NOMO-1 (cell line): ENCODE measurements at regions not wholly inside any gene's neighbourhood (a gene's known extent, or its start where the extent isn't known, plus 50 kb on each side); places are given as distances from the start of the nearest gene placed in this dataset.
"Not testable (repeated sequence)": the region's sequence is repeated elsewhere in the genome, so short reads cannot be mapped to it uniquely, and the experiment has no call there.

Experiments
- DNase-seq, 2 experiments: peaks; one replicate each; lab custom pipeline; 2025; ENCODE audit not compliant: unreplicated experiment in 2 of 2; lab: John Stamatoyannopoulos, UW

DNA sequence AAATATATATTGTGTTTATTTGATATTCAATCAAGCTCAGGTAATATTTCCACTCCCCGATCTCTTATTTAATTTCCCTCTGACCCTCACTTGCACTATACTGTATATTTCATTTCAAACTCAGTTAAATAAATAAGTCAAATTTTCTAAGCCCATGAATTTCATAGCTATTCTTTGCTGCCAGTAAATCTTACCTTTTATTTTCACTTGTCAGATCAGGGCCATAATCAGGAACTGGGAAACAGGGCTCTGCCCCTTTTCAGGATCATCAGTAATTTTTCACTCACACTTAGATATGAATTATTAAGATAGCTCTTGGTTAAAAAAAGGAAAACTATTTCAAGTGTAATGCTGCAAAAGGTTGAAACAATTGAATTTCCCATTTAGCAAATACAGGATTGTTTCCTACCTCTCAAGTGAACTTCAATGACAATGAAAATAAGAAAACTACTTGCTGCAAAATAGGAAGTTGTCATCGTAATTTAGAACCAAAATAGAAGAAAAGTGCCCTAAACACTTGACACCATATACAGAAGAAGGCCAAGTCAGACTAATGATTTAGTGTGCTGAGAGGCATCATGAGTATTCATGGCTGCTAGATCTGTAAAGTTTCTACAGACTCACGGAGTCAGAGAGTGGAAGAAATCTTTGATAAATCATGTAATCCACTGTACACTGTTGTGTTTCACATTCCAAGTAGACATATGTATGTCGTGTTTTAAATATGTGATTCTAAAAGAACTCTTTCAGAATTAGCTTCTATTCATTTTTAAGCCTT, 316.8 kb upstream of the CNTN5 start:
- DNase-seq, result no peak

DNA sequence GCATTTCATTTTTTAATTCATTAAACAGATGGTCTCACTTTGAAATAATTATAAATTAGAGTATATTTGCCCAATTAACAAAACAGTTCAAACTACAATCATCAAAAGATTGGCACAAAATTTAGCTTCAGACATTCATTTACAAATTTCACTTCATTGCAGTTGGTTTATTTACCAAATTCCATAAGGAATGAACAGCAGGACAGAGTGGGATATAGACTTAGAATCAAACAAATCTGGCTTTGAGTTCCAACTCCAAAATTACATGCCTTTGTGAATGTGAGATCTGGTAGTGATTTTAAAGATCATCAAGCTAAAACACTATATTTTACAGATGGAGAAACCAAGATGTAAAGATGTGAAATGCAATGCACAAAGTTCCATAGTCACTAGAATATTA, 310.7 kb upstream of the CNTN5 start:
- DNase-seq, result no peak

DNA sequence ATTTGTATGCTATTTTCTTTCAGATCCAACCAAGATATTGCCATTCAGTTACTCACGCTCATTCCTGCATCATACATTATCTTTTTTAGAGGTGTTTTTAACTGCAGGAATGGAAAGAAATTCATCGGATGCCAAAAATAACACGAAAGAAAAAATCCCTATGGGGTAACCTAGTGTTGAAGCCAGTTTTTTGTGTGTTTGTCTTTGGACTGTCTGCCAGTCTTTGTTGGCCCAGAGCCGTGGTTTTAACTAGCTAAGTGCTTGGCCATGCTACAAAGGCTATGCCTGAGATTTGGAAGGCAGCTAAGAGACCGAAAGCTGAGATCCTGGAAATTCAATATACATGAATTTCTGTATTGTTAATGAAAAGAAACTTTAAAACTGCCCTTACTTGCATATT, 309.8 kb upstream of the CNTN5 start:
- no peak for DNase-seq

DNA sequence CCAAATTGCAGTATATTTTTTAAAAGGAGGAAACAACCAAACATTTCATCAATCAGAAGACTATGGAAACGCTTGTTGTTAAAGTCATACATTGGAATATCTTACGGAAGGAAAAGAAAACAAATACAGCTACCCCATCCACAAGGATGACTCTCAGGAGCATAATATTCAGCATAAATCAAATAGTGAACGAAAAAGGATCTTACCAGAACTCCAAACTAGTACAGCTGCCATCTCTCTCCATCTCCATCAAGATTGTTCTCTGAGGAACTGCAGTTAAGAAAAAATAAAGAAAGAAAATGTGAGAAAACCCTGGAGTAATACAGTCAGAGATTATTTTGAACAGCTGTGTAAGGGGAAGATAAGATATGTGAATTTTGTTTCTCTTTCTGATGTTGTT, 299.8 kb upstream of the CNTN5 start:
- DNase-seq, result no peak

DNA sequence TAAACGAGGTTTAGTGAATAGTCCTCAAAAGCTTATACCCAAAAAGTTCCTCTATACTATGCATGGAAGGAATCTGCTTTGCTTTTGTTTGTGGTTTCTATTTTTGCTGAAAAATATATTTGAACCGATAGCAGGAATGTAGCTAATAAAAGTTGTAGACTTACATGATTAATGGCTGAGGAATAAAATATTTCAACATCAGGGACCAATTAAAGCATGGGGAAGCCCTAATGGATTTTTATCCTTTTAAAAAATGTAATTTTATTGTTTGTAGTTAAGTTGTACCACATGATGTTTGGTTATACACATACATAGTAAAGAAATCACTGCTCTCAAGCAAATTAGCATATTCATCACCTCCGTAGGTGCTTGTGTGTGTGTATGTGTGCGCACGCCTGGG, 295.3 kb upstream of the CNTN5 start:
- DNase-seq, result no peak

DNA sequence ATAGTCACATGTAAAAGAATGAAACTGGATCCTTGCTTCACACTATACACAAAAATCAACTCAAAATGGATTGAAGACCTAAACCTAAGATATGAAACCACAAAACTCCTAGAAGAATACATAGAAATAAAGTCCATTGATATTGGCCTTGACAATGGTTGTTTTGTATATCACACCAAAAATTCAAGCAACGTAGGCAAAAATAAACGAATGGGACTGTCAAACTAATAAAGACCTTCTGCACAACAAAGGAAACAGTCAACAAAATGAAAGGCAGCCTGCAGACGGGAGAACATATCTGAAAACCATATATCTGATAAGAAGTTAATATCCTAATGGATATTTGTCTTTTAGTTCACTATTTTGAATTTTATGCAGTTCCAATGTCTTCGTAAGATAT, 292.3 kb upstream of the CNTN5 start:
- no peak for DNase-seq

DNA sequence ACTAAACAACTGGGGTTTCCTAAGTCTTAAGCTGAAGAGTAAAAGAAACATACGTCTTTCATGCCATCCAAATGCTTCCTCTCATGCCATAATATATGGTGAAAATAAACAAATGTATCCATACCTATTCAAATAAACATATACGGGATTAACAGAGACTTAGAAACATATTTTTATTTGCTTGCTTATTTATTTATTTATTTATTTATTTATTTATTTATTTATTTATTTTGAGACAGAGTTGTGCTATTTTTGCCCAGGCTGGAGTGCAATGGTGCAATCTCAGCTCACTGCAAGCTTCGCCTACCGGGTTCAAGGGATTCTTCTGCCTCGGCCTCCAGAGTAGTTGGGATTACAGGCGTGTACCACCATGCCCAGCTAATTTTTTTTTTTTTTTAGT, 291.6 kb upstream of the CNTN5 start:
- no peak for DNase-seq

DNA sequence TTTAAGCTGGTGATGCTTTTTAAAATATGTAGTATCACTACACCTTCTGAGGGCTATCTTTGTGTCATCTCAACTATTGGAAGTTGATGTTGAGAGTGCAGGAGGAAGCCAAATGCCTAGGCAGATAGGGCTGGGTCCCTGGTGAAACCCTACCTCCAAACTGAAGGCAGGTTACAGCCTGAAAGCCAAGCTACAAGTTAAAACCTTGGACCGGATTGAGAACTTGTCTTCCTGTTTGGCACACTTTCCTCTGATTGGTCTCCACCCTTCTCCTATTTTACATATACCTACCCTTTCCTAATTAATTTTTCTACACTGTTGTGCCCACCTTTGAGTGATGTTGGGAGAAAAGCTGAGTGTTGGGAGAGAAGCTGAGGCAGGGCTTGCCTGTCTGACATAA, 287.8 kb upstream of the CNTN5 start:
- DNase-seq, result no peak

DNA sequence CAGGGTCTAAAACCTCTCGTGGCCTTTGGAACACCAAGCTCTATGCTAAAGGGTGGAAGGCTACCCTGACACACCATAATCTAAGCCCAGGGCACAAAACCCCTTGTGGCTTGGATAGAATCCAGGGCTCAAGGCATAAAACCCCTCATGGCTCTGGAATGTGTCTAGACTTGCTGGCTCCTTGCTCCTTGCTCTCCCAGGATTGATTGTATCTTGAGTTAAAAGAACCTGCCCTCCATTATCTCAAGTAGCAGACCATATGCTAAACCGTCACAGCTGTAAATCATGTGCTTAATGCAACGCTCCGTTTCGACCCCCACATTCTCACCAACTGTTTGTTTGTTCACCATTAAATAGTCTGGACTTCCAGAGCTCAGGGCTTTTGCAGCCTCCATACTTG, 287.4 kb upstream of the CNTN5 start:
- not testable (repeated sequence) for DNase-seq

DNA sequence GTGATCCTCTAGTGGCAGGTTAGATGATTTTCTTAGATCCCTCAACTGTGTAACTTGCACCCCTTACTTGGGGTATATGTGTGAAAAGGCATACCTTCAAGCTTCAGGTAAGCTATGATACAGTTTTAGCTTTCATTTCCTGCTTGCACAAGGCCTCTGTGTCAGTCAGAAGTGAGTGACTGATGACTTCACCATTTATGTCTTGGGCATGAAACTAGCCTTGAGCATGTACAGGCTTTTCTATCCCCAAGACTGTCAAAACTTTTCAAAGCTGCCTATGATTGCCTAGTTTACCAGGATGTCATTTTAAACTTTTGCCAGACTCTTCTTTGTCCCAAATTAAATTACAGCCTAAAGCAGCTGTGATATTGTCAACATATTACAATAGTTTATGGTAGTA, 286.1 kb upstream of the CNTN5 start:
- no peak for DNase-seq

DNA sequence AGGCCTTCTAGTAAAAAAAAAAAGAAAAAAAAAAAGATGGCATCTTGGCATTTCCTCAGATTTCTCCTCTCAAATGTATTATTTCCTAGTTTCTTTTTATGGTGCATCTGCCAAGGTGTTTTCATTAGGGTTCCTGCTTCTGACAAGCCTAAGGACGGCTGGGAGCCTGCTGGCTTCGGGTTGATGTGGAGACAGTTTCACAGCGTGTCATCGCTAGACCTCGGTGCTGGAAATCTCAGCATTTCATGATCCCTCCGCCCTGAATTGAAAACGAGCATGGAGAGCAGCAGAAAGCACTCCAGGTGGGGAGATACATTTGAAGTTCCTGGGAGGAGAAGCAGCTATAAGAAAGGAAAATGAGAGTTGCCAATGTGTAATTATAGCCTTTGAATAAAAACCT, 283.9 kb upstream of the CNTN5 start:
- DNase-seq, result no peak

DNA sequence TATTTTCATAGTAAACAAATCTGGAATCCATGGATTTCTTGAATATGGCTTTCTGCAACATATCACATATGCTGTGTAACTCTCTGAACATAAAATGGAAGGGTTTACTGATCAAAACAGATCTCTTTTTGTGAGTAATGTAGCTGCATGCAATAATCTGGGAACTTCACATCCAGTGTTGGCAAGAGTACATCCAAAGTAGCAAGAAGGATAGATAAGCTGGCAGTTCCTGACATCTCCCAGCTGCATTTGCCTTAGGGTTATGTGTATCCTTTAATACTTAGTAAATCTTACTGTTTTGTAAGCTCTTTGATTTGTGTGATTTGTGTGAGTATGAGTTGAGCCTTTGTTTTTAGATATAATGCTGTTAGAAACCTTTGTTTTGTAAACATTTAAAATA, 280.4 kb upstream of the CNTN5 start:
- no peak for DNase-seq

DNA sequence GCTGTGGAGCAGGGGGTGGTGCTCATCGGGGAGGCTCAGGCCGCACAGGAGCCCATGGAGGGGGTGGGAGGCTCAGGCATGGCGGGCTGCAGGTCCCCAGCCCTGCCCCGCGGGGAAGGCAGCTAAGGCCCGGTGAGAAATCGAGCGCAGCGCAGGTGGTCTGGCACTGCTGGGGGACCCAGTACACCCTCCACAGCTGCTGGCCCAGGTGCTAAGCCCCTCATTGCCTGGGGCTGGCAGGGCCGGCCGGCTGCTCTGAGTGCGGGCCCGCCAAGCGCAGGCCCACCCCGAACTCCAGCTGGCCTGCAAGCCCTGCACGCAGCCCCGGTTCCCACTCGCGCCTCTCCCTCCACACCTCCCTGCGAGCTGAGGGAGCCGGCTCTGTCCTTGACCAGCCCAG, 257.3 kb upstream of the CNTN5 start:
- not testable (repeated sequence) for DNase-seq

DNA sequence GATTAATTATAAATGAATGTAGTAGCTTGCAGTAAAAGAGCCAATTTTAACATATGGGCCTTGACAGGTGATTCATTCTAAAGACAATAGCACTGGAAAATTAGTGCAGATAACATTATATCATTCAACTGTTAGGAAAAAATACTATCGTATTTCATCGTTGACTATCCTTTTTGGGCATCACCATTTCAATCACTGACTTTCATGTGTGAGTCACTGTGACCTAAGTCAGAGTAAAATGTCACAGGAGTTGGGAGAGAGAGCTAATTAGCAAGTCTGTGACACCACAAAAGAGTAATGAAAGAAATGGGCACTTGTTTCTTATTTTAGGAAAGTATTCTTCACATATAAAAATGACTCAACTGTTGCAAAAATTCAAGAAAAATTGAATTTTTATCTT, 253.8 kb upstream of the CNTN5 start:
- DNase-seq, result no peak

DNA sequence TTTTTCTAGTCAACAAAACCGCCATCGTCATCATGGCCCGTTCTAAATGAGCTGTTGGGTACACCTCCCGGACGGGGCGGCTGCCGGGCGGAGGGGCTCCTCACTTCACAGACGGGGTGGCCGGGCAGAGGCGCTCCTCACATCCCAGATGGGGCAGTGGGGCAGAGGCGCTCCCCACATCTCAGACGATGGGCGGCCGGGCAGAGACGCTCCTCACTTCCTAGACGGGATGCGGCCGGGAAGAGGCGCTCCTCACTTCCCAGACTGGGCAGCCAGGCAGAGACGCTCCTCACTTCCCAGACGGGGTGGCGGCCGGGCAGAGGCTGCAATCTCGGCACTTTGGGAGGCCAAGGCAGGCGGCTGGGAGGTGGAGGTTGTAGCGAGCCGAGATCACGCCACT, 250.7 kb upstream of the CNTN5 start:
- DNase-seq, result not testable (repeated sequence)

DNA sequence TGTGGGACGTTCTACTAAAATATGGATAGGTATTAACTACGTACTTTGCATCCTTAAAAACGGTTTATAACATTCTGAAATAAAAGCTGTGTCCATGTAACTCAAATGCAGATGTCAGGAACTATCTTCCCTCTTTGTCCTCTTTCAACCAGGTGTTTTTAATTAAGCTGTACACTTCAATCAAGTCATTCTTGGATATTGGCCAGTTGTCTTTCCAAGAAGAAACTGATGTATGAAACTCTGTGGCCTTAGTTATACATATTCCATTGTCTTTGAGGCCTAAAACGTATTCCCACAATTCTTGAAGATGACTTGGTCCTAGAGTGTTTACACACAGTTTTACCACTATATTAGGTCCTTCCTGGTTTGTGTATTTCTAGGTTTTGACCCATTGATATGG, 249.0 kb upstream of the CNTN5 start:
- DNase-seq, result no peak

DNA sequence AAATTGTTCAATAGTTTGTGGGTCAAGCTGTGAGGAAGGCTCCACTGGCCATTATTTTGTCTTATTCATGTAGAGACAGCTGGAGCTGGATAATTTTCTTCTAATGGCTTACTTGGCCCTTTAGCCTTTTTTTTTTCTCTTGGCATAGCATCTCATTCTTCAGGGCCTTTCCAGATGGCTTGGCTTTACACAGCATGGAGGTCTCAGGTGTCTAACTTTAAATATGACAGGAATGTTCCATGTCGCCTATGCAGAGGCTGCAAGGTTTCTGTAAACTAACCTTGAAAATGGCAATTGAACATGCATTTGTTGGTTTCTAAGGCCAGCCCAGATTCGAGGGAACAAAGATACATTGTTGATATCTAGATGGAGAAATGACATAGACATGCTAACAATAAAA, 247.9 kb upstream of the CNTN5 start:
- no peak for DNase-seq

DNA sequence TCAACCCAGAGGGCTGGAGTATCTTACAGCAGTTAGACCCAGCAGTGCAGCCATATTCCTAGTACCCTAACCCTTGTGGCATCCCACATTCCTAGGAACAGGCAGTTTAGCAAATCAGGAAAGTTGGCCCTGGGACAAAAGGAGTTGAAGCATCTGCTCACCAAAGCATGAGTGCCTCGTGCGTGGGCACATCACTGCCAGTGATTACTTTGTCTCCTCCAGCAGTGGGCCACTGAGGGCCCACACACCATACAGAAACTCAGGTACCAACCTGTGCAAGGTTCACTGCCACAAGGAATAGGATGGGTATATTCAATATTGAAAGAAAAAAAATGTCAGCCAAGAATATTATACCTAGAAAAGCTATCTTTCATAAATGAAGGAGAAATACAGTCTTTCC, 227.5 kb upstream of the CNTN5 start:
- DNase-seq, result no peak

DNA sequence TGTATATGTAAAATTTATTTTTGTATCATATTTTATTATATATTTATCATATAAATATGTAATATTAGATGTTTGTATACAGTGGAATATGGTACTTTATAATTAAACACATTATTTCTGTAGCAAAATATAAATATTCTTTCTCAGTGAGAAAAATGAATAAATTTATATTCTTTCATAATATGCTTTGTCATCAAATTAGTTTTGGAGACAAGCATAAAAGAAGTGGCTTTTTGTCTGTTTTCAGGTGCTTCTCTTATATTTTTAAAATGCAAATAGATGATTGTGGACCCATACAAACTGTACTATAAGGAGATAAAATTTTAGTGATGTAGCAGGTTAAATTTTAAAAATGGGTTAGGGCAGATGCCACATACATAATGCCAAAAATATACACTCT, 222.4 kb upstream of the CNTN5 start:
- no peak for DNase-seq

DNA sequence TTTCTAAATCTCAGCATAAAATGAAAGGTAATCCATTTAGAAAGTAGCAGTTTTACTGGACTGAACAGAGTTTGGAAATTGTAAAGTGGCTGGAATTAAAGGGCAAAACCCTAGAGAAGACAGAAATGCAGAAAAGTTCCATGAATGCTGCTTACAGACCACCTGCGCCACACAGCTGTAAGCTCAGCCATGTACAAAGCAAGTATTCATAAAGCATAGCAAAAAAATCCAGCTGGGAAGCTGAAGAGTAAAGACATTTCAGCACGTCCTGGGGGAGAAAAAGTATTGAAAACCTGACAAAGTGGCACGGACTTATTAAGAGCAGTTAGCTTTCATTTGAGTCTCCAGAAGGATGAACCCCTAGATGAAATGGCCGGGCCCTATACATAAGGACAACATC, 220.1 kb upstream of the CNTN5 start:
- no peak for DNase-seq

DNA sequence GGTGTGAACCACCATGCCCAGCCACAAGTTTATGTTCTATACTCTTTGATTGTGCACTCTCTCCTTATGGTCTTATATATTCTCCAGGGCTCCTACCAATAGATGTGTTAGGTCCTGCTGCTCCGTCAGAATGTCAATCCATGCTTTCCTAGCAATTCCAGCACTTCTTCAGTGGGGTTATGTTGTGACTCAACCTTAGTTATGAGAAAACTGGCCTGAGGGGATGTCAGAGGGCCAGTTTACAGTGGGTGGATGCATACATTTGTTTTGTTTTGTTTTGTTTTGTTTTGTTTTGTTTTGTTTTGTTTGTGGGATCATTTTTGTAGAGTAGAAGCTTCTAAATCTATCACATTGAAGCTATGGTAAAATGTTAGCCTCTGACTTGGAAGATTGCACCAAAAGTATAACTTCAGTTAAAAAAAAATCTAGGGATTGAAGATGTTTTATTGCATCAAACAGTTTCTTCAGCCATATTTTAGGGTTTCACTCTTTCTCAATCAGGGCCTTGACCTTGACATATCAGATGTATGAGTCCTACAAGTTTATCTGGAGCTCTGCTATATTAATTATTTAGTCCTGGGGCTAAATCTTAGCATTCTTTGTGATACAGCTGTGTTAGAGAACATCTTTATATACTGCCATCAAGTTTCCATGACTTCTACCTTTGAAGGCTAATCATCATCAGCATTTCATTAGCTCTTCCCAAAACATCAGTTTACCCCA, 191.6 kb upstream of the CNTN5 start:
- DNase-seq, result no peak

DNA sequence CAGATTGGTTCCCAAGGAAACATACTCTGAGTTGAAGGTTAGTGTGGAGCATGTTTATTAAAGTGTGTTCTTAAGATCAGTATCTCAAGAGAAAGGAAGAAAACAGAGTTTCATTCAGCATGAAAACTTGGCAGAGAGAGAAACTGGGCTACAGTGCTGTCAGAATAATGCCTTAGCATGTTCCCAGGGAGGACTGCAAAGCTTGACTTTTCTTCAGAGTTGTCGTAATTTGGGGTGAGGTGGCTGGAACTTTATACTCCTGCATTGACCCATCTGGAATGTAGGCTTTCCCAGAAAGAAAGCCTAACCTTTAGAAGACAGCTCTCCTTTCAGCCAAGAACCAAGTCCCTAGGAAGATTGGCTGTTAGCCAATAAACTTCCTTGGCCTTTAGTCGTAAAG, 190.8 kb upstream of the CNTN5 start:
- DNase-seq, result no peak

DNA sequence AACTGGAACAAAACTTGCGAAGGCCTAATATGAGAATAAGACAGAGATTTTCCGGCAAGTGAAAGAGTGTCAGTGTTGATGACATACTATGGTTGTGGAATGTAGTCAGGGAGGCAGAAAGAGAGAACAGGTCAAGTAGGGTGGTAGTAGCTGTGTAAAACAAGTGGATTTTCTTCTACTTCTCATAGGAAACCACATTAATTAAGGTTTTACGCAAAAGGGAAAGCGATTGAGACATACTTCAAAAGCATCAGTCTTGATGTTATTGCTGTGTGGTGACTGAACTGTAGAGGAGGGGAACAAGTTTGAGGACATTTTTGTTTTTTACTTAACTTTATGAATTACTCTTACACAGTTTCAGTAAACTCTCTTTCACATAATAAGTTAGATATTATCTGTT, 186.0 kb upstream of the CNTN5 start:
- peak; percentile 75 to 93 for DNase-seq
